H1 (cell line): ENCODE measurements at regions not wholly inside any gene's neighbourhood (a gene's known extent, or its start where the extent isn't known, plus 50 kb on each side); places are given as distances from the start of the nearest gene placed in this dataset.

ENCODE experiments used
- CTCF ChIA-PET: fragments of 300-600 bp; sonication (Branson Sonifier 250); formaldehyde crosslinking; loops from one replicate; lab custom pipeline; 2021; ENCODE audit not compliant: partially characterized antibody; lab: Charles Lee
- POLR2A ChIA-PET: fragments of 300-600 bp; sonication (Branson Sonifier 250); formaldehyde crosslinking; loops from one replicate; lab custom pipeline; 2021; ENCODE audit warnings: inconsistent platforms; ENCODE audit not compliant: partially characterized antibody; lab: Charles Lee
- DNase-seq, 2 experiments: peaks; one replicate each; pipeline versions ENCODE4 v3.0.0 to v3.0.0-alpha.2; 2010 to 2022; ENCODE audit warnings: low spot score in 2 of 2, low read depth in 1 of 2, mixed read lengths in 1 of 2
- FAIRE-seq: peaks from 2 replicates; lab custom pipeline; 2011; peaks lifted over from hg19 to GRCh38; lab: Jason Lieb, UNC
- H2AFZ ChIP-seq: 2 replicates; pipeline ENCODE4 v1.8.1; 2012; ENCODE audit warnings: low read length, inconsistent platforms
- H2AK5ac ChIP-seq: 2 replicates; pipeline ENCODE4 v1.6.1; 2013; ENCODE audit warnings: low read depth, low read length
- H2BK120ac ChIP-seq: replicated peaks from 2 replicates; pipeline ENCODE3; 2013; ENCODE audit warnings: low read depth, low read length, inconsistent platforms
- H2BK12ac ChIP-seq: 2 replicates; pipeline ENCODE4 v1.6.1; 2013; ENCODE audit warnings: low read depth, low read length
- H2BK15ac ChIP-seq: 2 replicates; pipeline ENCODE4 v1.6.1; 2013; ENCODE audit warnings: low read length
- H2BK20ac ChIP-seq: 2 replicates; pipeline ENCODE4 v1.6.1; 2013; ENCODE audit warnings: low read length
- H2BK5ac ChIP-seq: 2 replicates; pipeline ENCODE4 v1.6.1; 2013; ENCODE audit warnings: low read depth, low read length
- H3K14ac ChIP-seq: 2 replicates; pipeline ENCODE4 v1.6.1; 2013; ENCODE audit warnings: inconsistent platforms; ENCODE audit not compliant: insufficient read length
- H3K18ac ChIP-seq: 2 replicates; pipeline ENCODE4 v1.6.1; 2013; ENCODE audit warnings: low read length; ENCODE audit errors: extremely low read depth
- H3K23ac ChIP-seq: 2 replicates; pipeline ENCODE4 v1.6.1; 2013; ENCODE audit warnings: inconsistent platforms; ENCODE audit not compliant: insufficient read length
- H3K23me2 ChIP-seq: 2 replicates; pipeline ENCODE4 v1.6.1; 2013; ENCODE audit warnings: low read depth, low read length
- H3K27ac ChIP-seq: 2 replicates; pipeline ENCODE4 v1.6.1; 2011; ENCODE audit warnings: low read depth, low read length, inconsistent platforms
- H3K27me3 ChIP-seq, 4 experiments: replicated peaks in 1 of 4; 1 replicate in 1 of 4; 2 replicates in 3 of 4; pipeline versions ENCODE4 v1.6.1 to v1.8.1; 2011 to 2013; ENCODE audit warnings: low read length in 3 of 4, mild to moderate bottlenecking in 3 of 4, inconsistent platforms in 2 of 4, mixed read lengths in 2 of 4, moderate library complexity in 1 of 4; ENCODE audit not compliant: control insufficient read depth in 3 of 4, insufficient read depth in 3 of 4; ENCODE audit errors: extremely low read depth in 1 of 4
- H3K36me3 ChIP-seq, 4 experiments: 2 replicates each; pipeline versions ENCODE4 v1.6.1 to v1.8.1; 2011 to 2013; ENCODE audit warnings: mild to moderate bottlenecking in 4 of 4, low read length in 3 of 4, moderate library complexity in 2 of 4, control low read depth in 1 of 4, inconsistent platforms in 1 of 4; ENCODE audit not compliant: insufficient read depth in 4 of 4, control insufficient read depth in 2 of 4
- H3K4ac ChIP-seq: replicated peaks from 2 replicates; pipeline ENCODE3; 2013; ENCODE audit warnings: low read length, low read depth, mixed read lengths, inconsistent platforms; ENCODE audit not compliant: insufficient read length
- H3K4me1 ChIP-seq, 4 experiments: replicated peaks in 1 of 4; 1 replicate in 1 of 4; 2 replicates in 3 of 4; pipeline versions ENCODE4 v1.6.1 to v1.8.1; 2011 to 2013; ENCODE audit warnings: low read length in 3 of 4, inconsistent platforms in 2 of 4, mixed read lengths in 1 of 4; ENCODE audit not compliant: insufficient read depth in 4 of 4, control insufficient read depth in 3 of 4
- H3K4me2 ChIP-seq, 2 experiments: 2 replicates each; pipeline versions ENCODE4 v1.6.1 to v1.8.1; 2011 to 2013; ENCODE audit warnings: low read depth in 2 of 2, low read length in 2 of 2, control low read depth in 1 of 2, inconsistent platforms in 1 of 2, mild to moderate bottlenecking in 1 of 2; ENCODE audit not compliant: insufficient read depth in 1 of 2
- H3K4me3 ChIP-seq, 4 experiments: fragments of 200-600, 300-600 bp in 1 of 4; sonication (generic), shearing (Covaris generic), sonication (Bioruptor Twin) in 1 of 4; 2 replicates each; pipeline versions ENCODE4 v1.5.1 to v1.8.1; 2011 to 2016; ENCODE audit warnings: low read length in 4 of 4, low read depth in 3 of 4, control low read depth in 2 of 4, inconsistent platforms in 2 of 4, mild to moderate bottlenecking in 2 of 4, mixed read lengths in 1 of 4, moderate library complexity in 1 of 4; ENCODE audit not compliant: insufficient read depth in 2 of 4; ENCODE audit errors: extremely low read depth in 1 of 4
- H3K56ac ChIP-seq: replicated peaks from 2 replicates; pipeline ENCODE3; 2013; ENCODE audit warnings: low read depth, mild to moderate bottlenecking, mixed read lengths, low read length, inconsistent platforms; ENCODE audit not compliant: insufficient read length
- H3K79me1 ChIP-seq: 2 replicates; pipeline ENCODE4 v1.6.1; 2013; ENCODE audit warnings: low read depth, low read length, control low read depth
- H3K79me2 ChIP-seq, 2 experiments: 2 replicates each; pipeline versions ENCODE4 v1.6.1 to v1.8.1; 2012 to 2013; ENCODE audit warnings: low read length in 2 of 2, mild to moderate bottlenecking in 2 of 2, inconsistent platforms in 1 of 2; ENCODE audit not compliant: insufficient read depth in 2 of 2, control insufficient read depth in 1 of 2
- H3K9ac ChIP-seq, 4 experiments: replicated peaks in 1 of 4; 1 replicate in 1 of 4; 2 replicates in 3 of 4; pipeline versions ENCODE4 v1.6.1 to v1.8.1; 2011 to 2013; ENCODE audit warnings: low read depth in 3 of 4, low read length in 3 of 4, control low read depth in 2 of 4, mild to moderate bottlenecking in 2 of 4, moderate library complexity in 2 of 4, inconsistent platforms in 1 of 4; ENCODE audit errors: extremely low read depth in 1 of 4
- H3K9me3 ChIP-seq, 2 experiments: 2 replicates each; pipeline versions ENCODE4 v1.6.1 to v1.8.1; 2012 to 2013; ENCODE audit warnings: mild to moderate bottlenecking in 2 of 2, moderate library complexity in 2 of 2, control low read depth in 1 of 2, inconsistent platforms in 1 of 2, low read depth in 1 of 2, low read length in 1 of 2, mixed read lengths in 1 of 2; ENCODE audit not compliant: insufficient read depth in 2 of 2
- H4K20me1 ChIP-seq, 2 experiments: replicated peaks in 1 of 2; 2 replicates each; pipeline versions ENCODE3 to v1.8.1; 2011 to 2013; ENCODE audit warnings: inconsistent platforms in 2 of 2, low read length in 2 of 2, mild to moderate bottlenecking in 1 of 2; ENCODE audit not compliant: insufficient read depth in 2 of 2, control insufficient read depth in 1 of 2
- H4K5ac ChIP-seq: 2 replicates; pipeline ENCODE4 v1.6.1; 2013; ENCODE audit warnings: low read length, low read depth, mixed read lengths, inconsistent platforms; ENCODE audit not compliant: insufficient read length
- H4K8ac ChIP-seq: 2 replicates; pipeline ENCODE4 v1.8.0; 2013; ENCODE audit warnings: mild to moderate bottlenecking, moderate library complexity, low read length, inconsistent platforms; ENCODE audit not compliant: insufficient read depth; ENCODE audit errors: extremely low read depth
- H4K91ac ChIP-seq: replicated peaks from 2 replicates; pipeline ENCODE3; 2013; ENCODE audit warnings: low read length, mixed read lengths, inconsistent platforms; ENCODE audit not compliant: insufficient read length
- BCL11A ChIP-seq, 2 experiments: IDR thresholded peaks; one replicate each; pipeline ENCODE4 v1.6.1; 2011; ENCODE audit warnings: low read depth in 2 of 2, low read length in 2 of 2, mild to moderate bottlenecking in 2 of 2
- CBX8 ChIP-seq: fragments of 300-800, 300-1000 bp; sonication (generic); IDR thresholded peaks from 2 replicates; pipeline ENCODE4 v1.7.1; 2016; ENCODE audit warnings: low read depth, low read length, borderline replicate concordance
- CEBPB ChIP-seq: IDR thresholded peaks from 2 replicates; pipeline ENCODE4 v1.6.1; 2012; ENCODE audit warnings: low read depth, low read length
- CHD1 ChIP-seq: IDR thresholded peaks from 2 replicates; pipeline ENCODE4 v1.6.1; 2012; ENCODE audit warnings: low read depth, low read length, improper control_type of control experiment
- E2F6 ChIP-seq: IDR thresholded peaks from 2 replicates; pipeline ENCODE4 v1.6.1; 2012; ENCODE audit warnings: inconsistent platforms
- HDAC6 ChIP-seq: IDR thresholded peaks from one replicate; pipeline ENCODE4 v1.7.1; 2012; ENCODE audit warnings: low read depth, mild to moderate bottlenecking, inconsistent platforms, low read length, moderate library complexity
- POU5F1 ChIP-seq: IDR thresholded peaks from 2 replicates; pipeline ENCODE4 v1.6.1; 2011; ENCODE audit warnings: low read depth, mild to moderate bottlenecking, low read length, moderate library complexity
- TCF12 ChIP-seq: IDR thresholded peaks from 2 replicates; pipeline ENCODE4 v1.6.1; 2011; ENCODE audit warnings: low read depth, mild to moderate bottlenecking, low read length
- WGBS, 2 experiments: shearing (Covaris generic) in 1 of 2; methylation state at CpG; one replicate each; pipeline versions ENCODE4 v1.1.6 to v1.1.7; 2013 to 2015; ENCODE audit warnings: low lambda C conversion rate in 2 of 2, mixed read lengths in 2 of 2, inconsistent platforms in 1 of 2, low coverage in 1 of 2, missing lambda C conversion rate in 1 of 2; ENCODE audit not compliant: insufficient replicate concordance in 2 of 2, insufficient coverage in 1 of 2, insufficient read length in 1 of 2; ENCODE audit errors: extremely low coverage in 1 of 2, missing lambda C conversion rate in 1 of 2; 5-methylcytosine and 5-hydroxymethylcytosine counted together

GRCh38 chr18:10153924-10154752 lies 240.3 kb downstream of the VAPA start:
- Histone ChIP-seq H2BK12ac (no peak overlapping the region), H3K27ac (no peak overlapping the region), H3K14ac (no peak overlapping the region), H3K36me3 (no peaks in the 10 kb centered on the region), H2BK5ac (no peak overlapping the region), H3K4ac (no peak overlapping the region), H2BK20ac (no peak overlapping the region), H3K9me3 (0 out of 4 replicates have a peak, but pooled peaks cover 0 to 9% of the 10 kb centered on the region in 2 experiments), H4K5ac (no peak overlapping the region), H3K18ac (no peak overlapping the region), H4K20me1 (no peaks in the 10 kb centered on the region), H3K23ac (no peak overlapping the region), H2BK120ac (no peak overlapping the region), H2BK15ac (no peak overlapping the region), H3K79me1 (no peaks in the 10 kb centered on the region), H4K8ac (no peak overlapping the region), H3K56ac (no peak overlapping the region), H3K4me2 (no peak overlapping the region), H3K4me3 (no peak overlapping the region), H3K9ac (no peak overlapping the region), H3K4me1 (no peaks in the 10 kb centered on the region), H3K27me3 (no peaks in the 10 kb centered on the region), H2AK5ac (no peak overlapping the region), H4K91ac (no peak overlapping the region), H3K79me2 (no peaks in the 10 kb centered on the region), H2AFZ (no peak overlapping the region), H3K23me2 (no peaks in the 10 kb centered on the region)
- no peak for TF ChIP-seq CHD1
- TF ChIP-seq TCF12: no peak
- TF ChIP-seq POU5F1: no peak
- TF ChIP-seq BCL11A (IDR thresholded peaks at IDR 0.05; ENCODE audit: low read depth in 2 of 2, low read length in 2 of 2): no peak
- no peak for TF ChIP-seq E2F6
- no peak for TF ChIP-seq CEBPB
- TF ChIP-seq HDAC6: no peak
- TF ChIP-seq CBX8: no peak
- FAIRE-seq: no peak
- WGBS, 2 experiments: 93% methylated on average over 2 of the region's 2 CpGs; no CpG with 5 or more reads in 1 of the 2 experiments
- peak in 1 of 2 experiments; percentile 8 for DNase-seq
- ChIA-PET CTCF (interaction anchor here (0.9 kb wide), 1 partner anchor 20 kb away, joined by 3 read pairs; no protein-coding TSS in a partner anchor), POLR2A (no interaction called here)
